IMR-90 (cell line): ENCODE measurements at regions not wholly inside any gene's neighbourhood (a gene's known extent, or its start where the extent isn't known, plus 50 kb on each side); places are given as distances from the start of the nearest gene placed in this dataset.
A peak's percentile ranks its signal among the peaks of the same experiment; 100 is the strongest.

Experiments
- ATAC-seq: fragments of 200-7000 bp; cut with Tn5 transposase; 2 replicates; pipeline ENCODE4 v1.9.1; 2020; ENCODE audit warnings: low read depth, mild to moderate bottlenecking, moderate library complexity
- BruUV-seq: library from RNA; stranded (reverse); fragments of 400-500 nt; replicated peaks from 2 replicates; lab custom pipeline; 2021; lab: Mats Ljungman, UMichigan
- CTCF ChIA-PET: fragments of 300-600 bp; formaldehyde crosslinking; extraction: SDS; loops from one replicate; lab custom pipeline; 2021; ENCODE audit warnings: antibody characterized with exemption; lab: Yijun Ruan, JAX
- POLR2A ChIA-PET: fragments of 300-600 bp; sonication (Branson Sonifier 250); formaldehyde crosslinking; loops from one replicate; lab custom pipeline; 2022; ENCODE audit warnings: antibody characterized with exemption; ENCODE audit not compliant: unreplicated experiment; lab: Charles Lee
- DNase-seq: peaks from one replicate; pipeline ENCODE4 v3.0.0; 2013
- H2AFZ ChIP-seq: replicated peaks from 2 replicates; pipeline ENCODE3; 2013; ENCODE audit warnings: low read length, mild to moderate bottlenecking; ENCODE audit not compliant: poor library complexity
- H2AK5ac ChIP-seq: 2 replicates; pipeline ENCODE4 v1.6.1; 2013; ENCODE audit warnings: low read depth, low read length, inconsistent platforms
- H2AK9ac ChIP-seq: replicated peaks from 2 replicates; pipeline ENCODE3; 2013; ENCODE audit warnings: mild to moderate bottlenecking, low read depth, low read length, moderate library complexity; ENCODE audit not compliant: poor library complexity
- H2BK120ac ChIP-seq: 2 replicates; pipeline ENCODE4 v1.6.1; 2013; ENCODE audit warnings: low read depth, low read length, inconsistent platforms
- H2BK15ac ChIP-seq: 3 replicates; pipeline ENCODE4 v1.6.1; 2013; ENCODE audit warnings: low read depth, low read length, inconsistent platforms
- H2BK20ac ChIP-seq: 2 replicates; pipeline ENCODE4 v1.6.1; 2013; ENCODE audit warnings: low read depth, mild to moderate bottlenecking, inconsistent platforms, low read length, moderate library complexity
- H2BK5ac ChIP-seq: 2 replicates; pipeline ENCODE4 v1.6.1; 2013; ENCODE audit warnings: mild to moderate bottlenecking, low read depth, low read length, inconsistent platforms; ENCODE audit not compliant: poor library complexity, severe bottlenecking
- H3K14ac ChIP-seq: replicated peaks from 2 replicates; pipeline ENCODE4 v1.6.1; 2013; ENCODE audit warnings: low read depth, low read length, inconsistent platforms
- H3K18ac ChIP-seq: 2 replicates; pipeline ENCODE4 v1.6.1; 2013; ENCODE audit warnings: low read depth, low read length, control low read depth
- H3K23ac ChIP-seq: 2 replicates; pipeline ENCODE4 v1.6.1; 2013; ENCODE audit warnings: low read depth, low read length, inconsistent platforms
- H3K27ac ChIP-seq: 2 replicates; pipeline ENCODE4 v1.5.1; 2013; ENCODE audit warnings: mild to moderate bottlenecking, control low read depth, low read length; ENCODE audit not compliant: insufficient read depth
- H3K27me3 ChIP-seq: 2 replicates; pipeline ENCODE4 v1.6.1; 2013; ENCODE audit warnings: low read length; ENCODE audit not compliant: control insufficient read depth, insufficient read depth
- H3K36me3 ChIP-seq: 2 replicates; pipeline ENCODE4 v1.6.1; 2013; ENCODE audit warnings: low read length, mixed read lengths; ENCODE audit not compliant: control insufficient read depth, insufficient read depth
- H3K4ac ChIP-seq: 2 replicates; pipeline ENCODE4 v1.6.1; 2013; ENCODE audit warnings: low read depth, low read length, inconsistent platforms
- H3K4me1 ChIP-seq: 2 replicates; pipeline ENCODE4 v1.6.1; 2013; ENCODE audit warnings: low read length, mixed read lengths; ENCODE audit not compliant: control insufficient read depth, insufficient read depth
- H3K4me2 ChIP-seq: 2 replicates; pipeline ENCODE4 v1.6.1; 2013; ENCODE audit warnings: low read depth, mild to moderate bottlenecking, control low read depth, low read length, moderate library complexity
- H3K4me3 ChIP-seq: 2 replicates; pipeline ENCODE4 v1.5.1; 2013; ENCODE audit warnings: low read depth, mild to moderate bottlenecking, control low read depth, low read length, moderate library complexity; ENCODE audit not compliant: insufficient read depth
- H3K56ac ChIP-seq: 2 replicates; pipeline ENCODE4 v1.6.1; 2013; ENCODE audit warnings: low read length, inconsistent platforms; ENCODE audit not compliant: insufficient read depth; ENCODE audit errors: extremely low read depth
- H3K79me1 ChIP-seq, 2 experiments: 2 replicates each; pipeline ENCODE4 v1.6.1; 2013; ENCODE audit warnings: low read length in 2 of 2, inconsistent platforms in 1 of 2, low read depth in 1 of 2
- H3K9ac ChIP-seq: 2 replicates; pipeline ENCODE4 v1.6.1; 2013; ENCODE audit warnings: low read depth, low read length, control low read depth
- H3K9me1 ChIP-seq: 2 replicates; pipeline ENCODE4 v1.6.1; 2013; ENCODE audit warnings: low read length, inconsistent platforms; ENCODE audit not compliant: insufficient read depth
- H3K9me3 ChIP-seq: 2 replicates; pipeline ENCODE4 v1.6.1; 2013; ENCODE audit warnings: low read length; ENCODE audit not compliant: control insufficient read depth, insufficient read depth
- H4K20me1 ChIP-seq: 2 replicates; pipeline ENCODE4 v1.6.1; 2013; ENCODE audit warnings: low read length, inconsistent platforms; ENCODE audit not compliant: insufficient read depth
- H4K5ac ChIP-seq: 2 replicates; pipeline ENCODE4 v1.6.1; 2013; ENCODE audit warnings: mild to moderate bottlenecking, low read depth, low read length, control low read depth
- H4K8ac ChIP-seq, 2 experiments: 2 replicates each; pipeline ENCODE4 v1.6.1; 2013; ENCODE audit warnings: low read depth in 2 of 2, low read length in 2 of 2, control low read depth in 1 of 2, inconsistent platforms in 1 of 2
- H4K91ac ChIP-seq: 2 replicates; pipeline ENCODE4 v1.6.1; 2013; ENCODE audit warnings: low read depth, low read length, inconsistent platforms; ENCODE audit not compliant: insufficient read depth
- CEBPB ChIP-seq: IDR thresholded peaks from 2 replicates; pipeline ENCODE4 v1.6.1; 2012; ENCODE audit warnings: low read depth, low read length, improper control_type of control experiment
- RFX5 ChIP-seq: IDR thresholded peaks from 2 replicates; pipeline ENCODE4 v1.8.0; 2012; ENCODE audit warnings: low read depth, mild to moderate bottlenecking, low read length, moderate library complexity
- WGBS, 2 experiments: methylation state at CpG; one replicate each; pipeline versions ENCODE4 v1.1.5 to v1.1.7; 2013; ENCODE audit warnings: missing lambda C conversion rate in 2 of 2; ENCODE audit not compliant: insufficient read length in 1 of 2; ENCODE audit errors: extremely low coverage in 2 of 2; 5-methylcytosine and 5-hydroxymethylcytosine counted together
- dilution Hi-C: fragments of 300-500 bp; cut with HindIII; formaldehyde crosslinking; loops from one replicate; pipeline ENCODE4 v1.14.3; 2018; ENCODE audit warnings: low sequenced_read_pairs; ENCODE audit not compliant: unreplicated experiment
- in situ Hi-C: fragments of 300-500 bp; cut with MboI; formaldehyde crosslinking; loops from 3 replicates; pipeline ENCODE4 v1.14.3; 2019; ENCODE audit warnings: low sequenced_read_pairs, inconsistent platforms, mixed read lengths
- intact Hi-C: fragments of 100-400 bp; cut with micrococcal nuclease; formaldehyde crosslinking; loops from 2 replicates; pipeline ENCODE4 v1.10.0; 2022

DNA sequence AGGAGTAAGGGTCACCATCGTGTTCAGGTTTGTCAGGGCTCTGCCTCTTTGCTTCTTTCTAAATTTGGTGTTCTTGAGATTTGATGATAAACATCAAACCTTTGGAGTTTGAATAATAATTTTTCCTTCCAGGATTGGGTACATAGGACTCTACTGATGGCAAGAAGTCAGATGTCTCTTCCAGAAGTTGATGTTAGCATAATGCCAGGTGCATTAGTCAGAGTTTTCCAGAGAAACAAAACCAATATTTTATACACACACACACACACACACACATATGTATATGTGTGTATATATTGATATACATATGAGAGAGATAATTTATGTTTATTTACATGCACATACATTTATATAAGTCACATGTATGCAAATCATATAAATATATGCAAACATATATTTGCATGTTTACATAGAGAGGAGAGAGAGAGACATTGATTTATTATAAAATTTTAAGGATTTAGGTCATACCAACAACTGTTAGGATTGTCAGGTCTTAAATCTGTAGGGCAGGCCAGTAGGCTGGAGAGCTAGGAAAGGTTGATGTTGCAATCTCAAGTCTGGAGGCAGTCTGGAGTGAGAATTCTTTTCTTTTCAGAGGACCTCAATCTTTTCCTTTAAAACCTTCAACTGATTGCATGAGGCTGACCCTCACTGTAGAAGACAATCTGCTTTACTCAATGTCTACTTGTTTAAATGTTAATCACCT, 199.2 kb downstream of the HLX start:
- in situ Hi-C loops, result no loop called here
- dilution Hi-C loops, result no loop called here

More for the DNA sequence above, 199.2 kb downstream of the HLX start:
- H3K9me3 ChIP-seq, result no peaks in the 10 kb centered on the region; the same call in 1 of the 2 replicates
- CTCF ChIA-PET, result no interaction called here
- H3K9ac ChIP-seq, result no peak overlapping the region
- ATAC-seq (peak; percentile 62), DNase-seq (peak; percentile 51)
- POLR2A ChIA-PET, result no interaction called here
- H2BK120ac ChIP-seq, result peak overlapping the region; percentile 20; the same call in 1 of the 2 replicates
- BruUV-seq, result no TSS peak
- H3K27me3 ChIP-seq, result no peaks in the 10 kb centered on the region
- no peaks in the 10 kb centered on the region for H4K20me1 ChIP-seq
- no peak overlapping the region for H2BK15ac ChIP-seq
- peak overlapping the region; percentile 21 for H2BK5ac ChIP-seq
- no peaks in the 10 kb centered on the region for H3K9me1 ChIP-seq
- H4K5ac ChIP-seq, result no peak overlapping the region
- H3K18ac ChIP-seq, result no peak overlapping the region; the same call in 1 of the 2 replicates
- no peaks in the 10 kb centered on the region for H3K36me3 ChIP-seq
- H4K8ac ChIP-seq, result no peak overlapping the region
- peak overlapping the region; percentile 74; the same call in 1 of the 2 replicates for H4K91ac ChIP-seq
- no peaks in the 10 kb centered on the region for H3K4me1 ChIP-seq
- TF ChIP-seq CEBPB, result peak; percentile 88
- no peak for TF ChIP-seq RFX5
- H3K4me2 ChIP-seq, result no peak overlapping the region; the same call in 1 of the 2 replicates
- no peak overlapping the region for H2AK5ac ChIP-seq
- H3K23ac ChIP-seq, result no peak overlapping the region
- intact Hi-C loops, result no loop called here
- H3K4ac ChIP-seq, result no peak overlapping the region; the same call in 1 of the 2 replicates
- no peak overlapping the region for H2AFZ ChIP-seq
- WGBS, 2 experiments, result no CpG with 5 or more reads among the region's 1 CpG
- no peaks in the 10 kb centered on the region for H3K79me1 ChIP-seq
- no peak overlapping the region for H3K4me3 ChIP-seq
- no peak overlapping the region for H2BK20ac ChIP-seq
- no peak overlapping the region for H3K27ac ChIP-seq
- H3K56ac ChIP-seq, result no peak overlapping the region
- peak overlapping the region; percentile 68; the same call in 1 of the 2 replicates for H3K14ac ChIP-seq
- H2AK9ac ChIP-seq, result no peak overlapping the region
